Liver (tissue), 8 donors: ENCODE measurements at regions not wholly inside any gene's neighbourhood (a gene's known extent, or its start where the extent isn't known, plus 50 kb on each side); places are given as distances from the start of the nearest gene placed in this dataset.

Experiments
- DNase-seq: peaks from one replicate; pipeline ENCODE4 v3.0.0-alpha.2; 2017; ENCODE audit warnings: low spot score
- H3K27ac ChIP-seq, 2 donors: one replicate each; pipeline ENCODE4 v1.7.0; 2013; ENCODE audit warnings: inconsistent platforms in 2 of 2, low read length in 2 of 2, control low read depth in 1 of 2, low read depth in 1 of 2, mild to moderate bottlenecking in 1 of 2
- H3K27me3 ChIP-seq, 4 donors: one replicate each; pipeline versions ENCODE4 v1.6.1 to v1.7.0; 2013; ENCODE audit warnings: low read length in 3 of 4, inconsistent platforms in 1 of 4, mild to moderate bottlenecking in 1 of 4, moderate library complexity in 1 of 4; ENCODE audit not compliant: control insufficient read depth in 4 of 4, insufficient read depth in 4 of 4
- H3K36me3 ChIP-seq, 4 donors: one replicate each; pipeline versions ENCODE4 v1.6.1 to v1.7.0; 2013; ENCODE audit warnings: low read length in 3 of 4, mild to moderate bottlenecking in 3 of 4, low read depth in 1 of 4, moderate library complexity in 1 of 4; ENCODE audit not compliant: control insufficient read depth in 4 of 4, insufficient read depth in 3 of 4
- H3K4me1 ChIP-seq, 4 donors: one replicate each; pipeline versions ENCODE4 v1.6.1 to v1.7.0; 2013; ENCODE audit warnings: low read length in 3 of 4, mild to moderate bottlenecking in 3 of 4, moderate library complexity in 1 of 4; ENCODE audit not compliant: control insufficient read depth in 4 of 4, insufficient read depth in 4 of 4
- H3K4me3 ChIP-seq, 3 donors: one replicate each; pipeline versions ENCODE4 v1.6.1 to v1.7.0; 2013; ENCODE audit warnings: low read length in 3 of 3, control low read depth in 1 of 3, low read depth in 1 of 3, mild to moderate bottlenecking in 1 of 3
- H3K9ac ChIP-seq, 2 donors: one replicate each; pipeline ENCODE4 v1.7.0; 2013; ENCODE audit warnings: low read length in 2 of 2, mild to moderate bottlenecking in 2 of 2, moderate library complexity in 2 of 2, control low read depth in 1 of 2, low read depth in 1 of 2
- H3K9me3 ChIP-seq, 4 donors: one replicate each; pipeline versions ENCODE4 v1.6.1 to v1.7.0; 2013; ENCODE audit warnings: low read length in 3 of 4; ENCODE audit not compliant: control insufficient read depth in 4 of 4
- ATF3 ChIP-seq: IDR thresholded peaks from 2 replicates; pipeline ENCODE4 v1.6.1; 2016; ENCODE audit warnings: antibody characterized with exemption
- CTCF ChIP-seq: fragments of 150-350 bp; IDR thresholded peaks from 2 replicates; pipeline ENCODE4 v1.5.1; 2017; ENCODE audit warnings: improper control_type of control experiment, low read depth, low read length; ENCODE audit not compliant: missing input control
- EGR1 ChIP-seq, 2 donors: IDR thresholded peaks; 2 replicates each; pipeline ENCODE4 v1.6.1; 2016 to 2018; ENCODE audit warnings: antibody characterized with exemption in 2 of 2, low read depth in 2 of 2
- FOXA1 ChIP-seq: IDR thresholded peaks from 2 replicates; pipeline ENCODE4 v1.6.1; 2016; ENCODE audit warnings: antibody characterized with exemption
- FOXA2 ChIP-seq: IDR thresholded peaks from 2 replicates; pipeline ENCODE4 v1.6.1; 2016; ENCODE audit warnings: antibody characterized with exemption
- GABPA ChIP-seq, 2 donors: IDR thresholded peaks in 1 of 2; conservative IDR thresholded peaks in 1 of 2; 2 replicates each; pipeline ENCODE4 v1.6.1; 2016; ENCODE audit warnings: antibody characterized with exemption in 2 of 2, mild to moderate bottlenecking in 1 of 2, moderate library complexity in 1 of 2
- HNF4A ChIP-seq, 2 donors: conservative IDR thresholded peaks; 2 replicates each; pipeline ENCODE4 v1.6.1; 2016; ENCODE audit warnings: antibody characterized with exemption in 2 of 2, mild to moderate bottlenecking in 2 of 2
- HNF4G ChIP-seq: IDR thresholded peaks from 2 replicates; pipeline ENCODE4 v1.6.1; 2016; ENCODE audit warnings: antibody characterized with exemption
- JUND ChIP-seq, 2 donors: IDR thresholded peaks; 2 replicates each; pipeline ENCODE4 v1.6.1; 2016; ENCODE audit warnings: antibody characterized with exemption in 2 of 2
- MAX ChIP-seq: IDR thresholded peaks from 2 replicates; pipeline ENCODE4 v1.6.1; 2016; ENCODE audit warnings: antibody characterized with exemption
- NR2F2 ChIP-seq: IDR thresholded peaks from 2 replicates; pipeline ENCODE4 v1.6.1; 2016; ENCODE audit warnings: antibody characterized with exemption
- RAD21 ChIP-seq, 2 donors: IDR thresholded peaks; 2 replicates each; pipeline ENCODE4 v1.6.1; 2016; ENCODE audit warnings: antibody characterized with exemption in 2 of 2, mild to moderate bottlenecking in 2 of 2
- REST ChIP-seq: IDR thresholded peaks from 2 replicates; pipeline ENCODE4 v1.6.1; 2016; ENCODE audit warnings: antibody characterized with exemption, mild to moderate bottlenecking
- RXRA ChIP-seq, 2 donors: IDR thresholded peaks; 2 replicates each; pipeline ENCODE4 v1.6.1; 2017 to 2018; ENCODE audit warnings: antibody characterized with exemption in 2 of 2, mild to moderate bottlenecking in 1 of 2
- SP1 ChIP-seq: IDR thresholded peaks from 2 replicates; pipeline ENCODE4 v1.6.1; 2018; ENCODE audit warnings: antibody characterized with exemption, mild to moderate bottlenecking
- TAF1 ChIP-seq: conservative IDR thresholded peaks from 2 replicates; pipeline ENCODE4 v1.6.1; 2016; ENCODE audit warnings: antibody characterized with exemption, mild to moderate bottlenecking
- YY1 ChIP-seq: IDR thresholded peaks from 2 replicates; pipeline ENCODE4 v1.6.1; 2016; ENCODE audit warnings: antibody characterized with exemption, mild to moderate bottlenecking
- ZBTB33 ChIP-seq: IDR thresholded peaks from 2 replicates; pipeline ENCODE4 v1.6.1; 2016; ENCODE audit warnings: antibody characterized with exemption
- WGBS: extraction: QIAGEN DNeasy Blood & Tissue Kit; methylation state at CpG from one replicate; pipeline ENCODE4 v1.1.7; 2013; 5-methylcytosine and 5-hydroxymethylcytosine counted together
- donor health status: healthy.
- donor health status: healthy.
- donor health status: healthy.
- donor health status: healthy.
- donor health status: healthy.

GRCh38 chr4:138875891-138876608 lies 139.5 kb upstream of the NOCT start:
- Histone ChIP-seq H3K4me3 (no peak overlapping the region), H3K36me3 (no peaks in the 10 kb centered on the region), H3K27me3 (no peaks in the 10 kb centered on the region), H3K27ac (no peak overlapping the region), H3K9ac (no peak overlapping the region), H3K4me1 (no peaks in the 10 kb centered on the region), H3K9me3 (no peaks in the 10 kb centered on the region)
- no peak for DNase-seq
- TF ChIP-seq FOXA1 (no peak), JUND (IDR thresholded peaks at IDR 0.05) (no peak), RXRA (IDR thresholded peaks at IDR 0.05) (no peak), YY1 (no peak), HNF4G (no peak), CTCF (no peak), GABPA (IDR thresholded peaks at IDR 0.05 in 1 of 2, conservative IDR thresholded peaks at IDR 0.05 in 1 of 2) (no peak), EGR1 (IDR thresholded peaks at IDR 0.05; ENCODE audit: low read depth in 2 of 2) (no peak), ZBTB33 (no peak), MAX (no peak), NR2F2 (no peak), ATF3 (no peak), FOXA2 (no peak), SP1 (no peak), TAF1 (no peak), RAD21 (IDR thresholded peaks at IDR 0.05) (no peak), REST (no peak), HNF4A (conservative IDR thresholded peaks at IDR 0.05) (no peak)
- WGBS: 87% methylated on average over 10 of the region's 10 CpGs
